ENCODE measurements at regions not wholly inside any gene's neighbourhood (a gene's known extent, or its start where the extent isn't known, plus 50 kb on each side); places are given as distances from the start of the nearest gene placed in this dataset.
A peak's percentile ranks its signal among the peaks of the same experiment; 100 is the strongest.
"Not testable (repeated sequence)": the region's sequence is repeated elsewhere in the genome, so short reads cannot be mapped to it uniquely, and the experiment has no call there.

GRCh38 chrX:15114743-15115566 lies 154.9 kb downstream of the ASB9 start:
- no peak for DNase-seq

DNA sequence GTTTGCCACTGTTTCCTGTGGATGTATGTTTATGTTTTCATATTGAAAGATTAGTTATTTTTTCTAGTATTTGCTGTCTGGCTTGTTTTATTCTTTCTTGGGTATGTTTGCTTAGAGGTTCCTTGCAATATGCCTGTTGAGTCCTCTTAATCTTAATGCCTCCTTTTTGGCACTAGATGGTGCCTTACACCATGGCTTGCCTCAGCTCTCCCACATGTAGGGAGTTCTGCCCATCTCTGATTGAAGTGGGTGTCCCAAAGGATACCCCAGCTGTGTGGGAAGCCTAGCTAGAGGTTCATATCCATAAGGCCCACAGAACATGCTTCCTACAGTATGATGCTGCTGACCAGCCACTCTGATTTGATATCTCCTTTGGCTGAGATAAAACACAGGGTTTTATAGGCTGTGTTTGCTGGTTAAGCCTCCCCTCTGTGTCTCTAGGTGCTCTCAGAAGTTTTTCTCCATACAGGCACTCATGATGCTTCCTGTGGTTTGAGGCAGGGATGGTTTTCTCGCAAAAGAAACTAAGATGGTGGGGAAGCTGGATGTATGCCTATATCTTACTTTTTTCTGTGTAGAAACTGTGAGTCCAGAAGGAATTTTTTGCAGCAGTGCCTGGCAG lies 162.4 kb downstream of the ASB9 start:
- no peak for DNase-seq

DNA sequence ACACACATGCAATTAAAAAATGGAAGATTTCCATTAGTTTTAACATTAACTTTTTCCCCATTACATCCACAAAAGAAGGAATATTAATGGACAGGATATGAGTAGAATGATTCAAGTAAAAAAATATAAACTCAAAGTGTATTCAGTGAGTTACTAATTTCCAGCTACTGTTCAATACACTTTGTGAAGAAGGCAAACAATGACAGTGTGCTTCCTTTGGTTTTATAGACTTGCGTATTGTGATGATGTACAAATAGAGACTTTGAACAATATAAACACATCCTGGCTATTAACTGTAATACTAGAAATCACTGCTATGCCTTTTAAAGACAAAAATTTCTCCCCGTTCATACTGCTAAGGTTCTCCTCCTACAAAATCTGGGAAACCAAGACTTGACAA lies 171.4 kb downstream of the ASB9 start:
- DNase-seq: no peak

DNA sequence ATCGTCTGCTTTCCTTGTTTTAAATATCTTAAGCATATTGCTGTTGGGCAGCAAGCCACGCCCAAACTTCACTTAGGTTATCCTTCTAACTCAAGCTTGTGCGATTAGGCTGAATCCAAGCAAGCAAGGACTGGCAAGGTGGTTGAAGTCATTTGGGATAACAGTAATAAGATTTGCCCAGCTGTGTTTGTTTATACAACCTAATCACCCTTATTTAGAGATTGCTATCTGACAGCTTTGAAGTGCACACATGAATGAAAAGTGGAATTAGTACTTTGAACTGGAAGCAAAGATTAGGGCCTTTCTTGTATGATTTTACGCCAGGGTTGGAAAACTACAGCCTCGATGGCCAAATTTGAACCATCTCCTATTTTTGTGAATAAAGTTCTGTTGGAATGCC lies 182.1 kb downstream of the ASB9 start:
- DNase-seq: no peak

GRCh38 chrX:15073313-15073712 lies 196.6 kb downstream of the ASB9 start:
- no peak for DNase-seq

DNA sequence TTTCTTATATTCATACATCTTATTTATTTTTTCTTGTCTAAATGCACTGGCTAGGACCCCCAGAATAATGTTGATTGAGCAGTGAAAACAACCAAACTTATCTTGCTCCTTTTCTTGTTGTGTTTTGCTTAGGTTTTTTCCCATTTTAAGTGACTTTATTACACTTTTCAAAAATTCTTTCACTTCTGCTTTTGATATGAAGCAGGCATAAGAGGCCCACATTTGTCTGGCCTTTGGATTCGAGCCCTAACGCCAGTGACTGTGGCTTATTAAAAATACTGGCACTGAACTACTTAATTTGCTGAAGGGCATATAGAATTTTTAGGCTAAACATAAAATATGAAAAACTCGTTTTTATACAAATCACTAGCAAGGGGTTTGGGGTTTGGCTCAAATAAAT lies 197.0 kb downstream of the ASB9 start:
- DNase-seq: no peak

GRCh38 chrX:15072259-15072658 lies 197.6 kb downstream of the ASB9 start:
- DNase-seq: no peak

DNA sequence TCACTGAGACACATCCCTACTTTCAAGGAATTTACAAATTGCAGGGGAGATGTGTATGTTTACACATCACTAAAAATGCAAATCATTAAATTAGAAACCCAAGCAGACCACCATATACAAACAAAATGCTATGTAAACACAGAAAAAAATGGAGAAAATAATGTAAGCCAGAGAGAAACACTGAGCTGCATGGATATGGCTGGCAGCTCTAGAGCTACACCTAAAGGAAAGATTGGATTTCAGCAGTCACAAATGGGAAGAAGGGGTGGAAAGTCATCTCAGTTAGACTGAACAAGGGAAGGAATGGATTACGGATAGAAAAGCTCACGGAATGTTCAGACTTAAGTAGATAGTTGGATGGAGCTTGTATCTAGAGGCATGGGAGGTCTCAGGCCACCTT lies 186.3 kb downstream of the MOSPD2 start:
- DNase-seq: no peak

DNA sequence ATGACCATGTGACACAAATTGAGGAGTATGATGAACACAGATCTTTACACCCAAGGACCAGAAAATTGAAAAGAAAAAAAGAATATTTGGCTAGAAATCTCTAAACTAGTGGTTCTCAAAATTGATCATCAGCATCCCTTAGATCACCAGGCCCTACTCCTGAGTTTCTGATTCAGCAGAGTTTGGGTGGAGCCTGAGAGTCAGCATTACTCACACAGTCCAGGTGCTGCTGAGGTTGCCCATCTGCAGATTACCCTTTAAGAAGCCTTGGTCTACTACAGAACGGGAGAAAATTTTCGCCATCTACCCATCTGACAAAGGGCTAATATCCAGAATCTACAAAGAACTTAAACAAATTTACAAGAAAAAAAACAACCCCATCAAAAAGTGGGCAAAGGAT lies 182.8 kb downstream of the MOSPD2 start:
- no peak for DNase-seq

GRCh38 chrX:15055146-15055930 lies 182.1 kb downstream of the MOSPD2 start:
- DNase-seq: no peak

DNA sequence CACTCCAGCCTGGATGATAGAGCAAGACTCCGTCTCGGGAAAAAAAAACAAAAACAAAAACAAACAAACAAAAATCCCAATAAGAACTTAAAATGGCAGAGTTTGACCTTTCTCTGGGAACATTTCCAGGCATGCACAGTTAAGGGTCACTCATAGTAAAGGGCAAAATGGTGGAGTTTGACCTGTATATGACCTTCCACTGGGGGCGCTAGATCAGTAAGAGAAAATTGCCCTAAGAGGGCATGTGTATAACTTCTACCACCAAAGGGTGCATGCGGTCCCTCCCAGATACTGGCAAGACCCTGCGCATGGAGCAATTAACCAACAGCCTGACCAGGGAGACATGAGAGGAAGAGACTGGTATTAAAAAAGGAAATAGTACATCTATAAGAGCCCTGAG lies 177.2 kb downstream of the MOSPD2 start:
- no peak for DNase-seq

GRCh38 chrX:15043538-15043937 lies 170.3 kb downstream of the MOSPD2 start:
- no peak for DNase-seq

GRCh38 chrX:15033917-15034316 lies 160.7 kb downstream of the MOSPD2 start:
- DNase-seq: no peak

DNA sequence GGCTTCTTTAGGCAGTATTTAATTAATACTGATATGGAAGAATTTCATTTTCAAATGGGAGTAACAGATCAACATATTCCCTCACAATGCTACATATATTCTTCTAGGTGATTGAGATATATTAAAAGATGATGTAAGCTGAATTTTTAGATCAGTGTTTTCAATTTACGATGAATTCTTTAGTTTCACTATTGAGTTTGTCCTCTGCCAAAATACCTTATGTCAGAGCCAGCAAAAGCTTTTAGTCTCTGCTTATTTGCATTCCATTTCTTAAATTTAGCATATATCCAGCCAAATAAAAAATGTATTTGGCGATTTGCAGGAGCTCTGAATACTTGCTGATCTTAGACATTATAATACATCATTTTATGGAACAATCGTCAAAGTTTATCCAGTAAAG lies 144.3 kb downstream of the MOSPD2 start:
- no peak for DNase-seq

DNA sequence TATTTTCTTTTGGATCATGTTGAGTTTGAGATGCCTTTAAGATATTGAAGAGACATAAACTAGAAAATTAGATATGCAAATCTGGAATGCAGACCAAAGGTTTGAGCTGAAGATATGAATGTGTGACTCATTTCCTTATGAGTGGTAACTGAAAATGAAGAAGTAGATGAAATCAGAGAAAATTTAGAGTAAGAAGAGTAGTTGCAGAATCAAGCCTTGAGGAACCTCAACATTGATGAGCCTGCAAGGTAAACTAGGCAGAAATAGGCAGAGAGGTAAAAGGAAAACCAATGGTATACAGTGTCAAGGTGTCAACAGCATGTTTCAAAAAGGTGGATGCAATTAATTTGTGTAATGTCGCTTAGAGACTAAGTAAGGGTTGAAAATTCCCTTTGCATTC lies 142.8 kb downstream of the MOSPD2 start:
- no peak for DNase-seq

DNA sequence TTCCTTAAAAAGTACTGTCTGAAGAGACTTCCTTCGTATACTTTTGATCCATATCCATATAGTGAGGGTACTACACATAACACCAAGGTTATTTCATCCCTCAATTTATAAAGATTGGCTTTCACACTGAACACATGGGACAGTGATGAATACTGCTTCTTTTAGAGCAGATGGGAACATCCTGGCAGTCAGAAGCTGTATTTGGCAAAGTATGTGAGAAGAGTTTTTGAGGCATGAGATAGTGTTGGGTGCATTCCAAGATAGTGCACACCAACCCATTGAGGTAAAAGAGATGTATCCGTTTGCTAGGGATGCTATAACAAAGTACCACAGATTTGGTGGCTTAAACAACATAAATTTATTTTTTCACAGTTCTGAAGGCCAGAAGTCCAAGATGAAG lies 141.1 kb downstream of the MOSPD2 start:
- DNase-seq: no peak

GRCh38 chrX:15013461-15013860 lies 140.2 kb downstream of the MOSPD2 start:
- no peak for DNase-seq

- peak in 1 of 14 donors; percentile 5 for DNase-seq
Observed at GRCh38 chrX:14997271-14997670, 124.0 kb downstream of the MOSPD2 start.

GRCh38 chrX:14984425-14984824 lies 111.2 kb downstream of the MOSPD2 start:
- not testable (repeated sequence) for DNase-seq

Measured in C1 segment of cervical spinal cord (tissue), 14 donors.